ENCODE measurements at regions not wholly inside any gene's neighbourhood (a gene's known extent, or its start where the extent isn't known, plus 50 kb on each side); places are given as distances from the start of the nearest gene placed in this dataset.

DNA sequence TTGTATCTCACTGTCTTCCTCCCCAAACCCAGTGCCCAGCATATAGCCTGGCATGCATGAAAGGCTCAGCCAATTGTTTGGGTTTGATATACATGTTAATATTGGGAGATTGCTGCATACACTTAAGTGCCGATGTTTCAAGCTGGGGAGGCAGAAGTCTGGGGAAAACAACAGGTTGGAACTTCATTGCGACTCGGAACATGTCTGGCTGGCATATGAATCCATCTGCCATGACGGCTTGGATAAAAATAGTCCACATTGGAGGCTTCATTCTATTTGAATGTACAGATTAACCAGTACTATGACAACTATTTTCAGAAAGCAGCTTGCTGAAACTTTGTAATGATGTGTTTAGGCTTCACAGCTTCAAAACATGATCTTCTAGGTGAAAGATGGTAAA is 261.0 kb downstream of the CDH26 start:
- TF ChIP-seq, protein P1, sequence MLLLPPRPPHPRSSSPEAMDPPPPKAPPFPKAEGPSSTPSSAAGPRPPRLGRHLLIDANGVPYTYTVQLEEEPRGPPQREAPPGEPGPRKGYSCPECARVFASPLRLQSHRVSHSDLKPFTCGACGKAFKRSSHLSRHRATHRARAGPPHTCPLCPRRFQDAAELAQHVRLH (tag by site-specific recombination; IDR thresholded peaks at IDR 0.05) = no peak
- no peak for TF ChIP-seq ZSCAN30 (tag by site-specific recombination; IDR thresholded peaks at IDR 0.05)
- Histone ChIP-seq H3K4me1 (ENCODE audit: control insufficient read depth, insufficient read depth, low read length) (no peaks in the 10 kb centered on the region), H3K27ac (ENCODE audit: extremely low read depth, low read depth, low read length) (no peak overlapping the region), H3K36me3 (ENCODE audit: control insufficient read depth in 2 of 2, insufficient read depth in 1 of 2, low read length in 2 of 2) (no peaks in the 10 kb centered on the region), H3K4me3 (ENCODE audit: low read depth, low read length) (no peak overlapping the region), H3K9me3 (ENCODE audit: control insufficient read depth, insufficient read depth, low read depth, low read length) (no peaks in the 10 kb centered on the region)
- ChIA-PET POLR2A (no interaction called here), CTCF (interaction anchor here (1.7 kb wide), 1 partner anchor 9 kb away, joined by 6 read pairs; no protein-coding TSS in a partner anchor)

DNA sequence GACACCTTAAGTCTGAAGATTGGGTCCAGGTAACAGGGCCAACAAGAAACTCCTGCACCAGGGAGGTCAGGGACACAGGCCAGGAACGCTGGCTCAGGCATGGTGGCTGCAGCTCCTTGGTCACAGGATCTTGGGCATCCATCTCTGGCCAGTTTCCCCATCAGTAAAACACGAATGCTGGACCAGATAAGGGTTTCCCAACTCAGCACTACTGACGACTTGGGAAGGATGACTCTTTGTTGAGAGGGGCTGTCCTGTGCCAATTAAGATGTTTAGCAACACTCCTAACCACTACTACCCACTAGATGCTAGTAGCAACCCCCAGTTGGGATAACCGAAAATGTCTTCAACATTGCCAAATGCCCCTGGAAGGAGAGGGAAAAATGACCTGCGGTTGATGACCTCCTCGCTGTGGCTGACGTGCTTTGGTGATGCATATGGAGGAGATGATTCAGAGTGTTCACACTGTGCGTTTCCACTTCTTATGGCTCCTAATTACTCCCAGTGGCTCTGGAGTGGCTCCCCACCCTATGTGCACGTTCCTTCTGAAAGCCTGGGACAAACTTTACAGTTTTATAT is 261.9 kb downstream of the CDH26 start:
- no peak for TF ChIP-seq ZNF792 (tag by site-specific recombination; IDR thresholded peaks at IDR 0.05)
- TF ChIP-seq, protein P2, sequence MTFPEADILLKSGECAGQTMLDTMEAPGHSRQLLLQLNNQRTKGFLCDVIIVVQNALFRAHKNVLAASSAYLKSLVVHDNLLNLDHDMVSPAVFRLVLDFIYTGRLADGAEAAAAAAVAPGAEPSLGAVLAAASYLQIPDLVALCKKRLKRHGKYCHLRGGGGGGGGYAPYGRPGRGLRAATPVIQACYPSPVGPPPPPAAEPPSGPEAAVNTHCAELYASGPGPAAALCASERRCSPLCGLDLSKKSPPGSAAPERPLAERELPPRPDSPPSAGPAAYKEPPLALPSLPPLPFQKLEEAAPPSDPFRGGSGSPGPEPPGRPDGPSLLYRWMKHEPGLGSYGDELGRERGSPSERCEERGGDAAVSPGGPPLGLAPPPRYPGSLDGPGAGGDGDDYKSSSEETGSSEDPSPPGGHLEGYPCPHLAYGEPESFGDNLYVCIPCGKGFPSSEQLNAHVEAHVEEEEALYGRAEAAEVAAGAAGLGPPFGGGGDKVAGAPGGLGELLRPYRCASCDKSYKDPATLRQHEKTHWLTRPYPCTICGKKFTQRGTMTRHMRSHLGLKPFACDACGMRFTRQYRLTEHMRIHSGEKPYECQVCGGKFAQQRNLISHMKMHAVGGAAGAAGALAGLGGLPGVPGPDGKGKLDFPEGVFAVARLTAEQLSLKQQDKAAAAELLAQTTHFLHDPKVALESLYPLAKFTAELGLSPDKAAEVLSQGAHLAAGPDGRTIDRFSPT (tag by site-specific recombination; IDR thresholded peaks at IDR 0.05) = no peak; the same call in 1 of the 2 replicates
- no peak for TF ChIP-seq ZNF292 (tag by site-specific recombination; IDR thresholded peaks at IDR 0.05; ENCODE audit: borderline replicate concordance, low read depth)
- no peak for TF ChIP-seq ZNF132 (tag by site-specific recombination; IDR thresholded peaks at IDR 0.05; ENCODE audit: borderline replicate concordance)
- no peak for TF ChIP-seq ZNF514 (tag by site-specific recombination; IDR thresholded peaks at IDR 0.05)
- no peak for TF ChIP-seq ZNF37A (tag by site-specific recombination; IDR thresholded peaks at IDR 0.05)
- TF ChIP-seq, protein P3, sequence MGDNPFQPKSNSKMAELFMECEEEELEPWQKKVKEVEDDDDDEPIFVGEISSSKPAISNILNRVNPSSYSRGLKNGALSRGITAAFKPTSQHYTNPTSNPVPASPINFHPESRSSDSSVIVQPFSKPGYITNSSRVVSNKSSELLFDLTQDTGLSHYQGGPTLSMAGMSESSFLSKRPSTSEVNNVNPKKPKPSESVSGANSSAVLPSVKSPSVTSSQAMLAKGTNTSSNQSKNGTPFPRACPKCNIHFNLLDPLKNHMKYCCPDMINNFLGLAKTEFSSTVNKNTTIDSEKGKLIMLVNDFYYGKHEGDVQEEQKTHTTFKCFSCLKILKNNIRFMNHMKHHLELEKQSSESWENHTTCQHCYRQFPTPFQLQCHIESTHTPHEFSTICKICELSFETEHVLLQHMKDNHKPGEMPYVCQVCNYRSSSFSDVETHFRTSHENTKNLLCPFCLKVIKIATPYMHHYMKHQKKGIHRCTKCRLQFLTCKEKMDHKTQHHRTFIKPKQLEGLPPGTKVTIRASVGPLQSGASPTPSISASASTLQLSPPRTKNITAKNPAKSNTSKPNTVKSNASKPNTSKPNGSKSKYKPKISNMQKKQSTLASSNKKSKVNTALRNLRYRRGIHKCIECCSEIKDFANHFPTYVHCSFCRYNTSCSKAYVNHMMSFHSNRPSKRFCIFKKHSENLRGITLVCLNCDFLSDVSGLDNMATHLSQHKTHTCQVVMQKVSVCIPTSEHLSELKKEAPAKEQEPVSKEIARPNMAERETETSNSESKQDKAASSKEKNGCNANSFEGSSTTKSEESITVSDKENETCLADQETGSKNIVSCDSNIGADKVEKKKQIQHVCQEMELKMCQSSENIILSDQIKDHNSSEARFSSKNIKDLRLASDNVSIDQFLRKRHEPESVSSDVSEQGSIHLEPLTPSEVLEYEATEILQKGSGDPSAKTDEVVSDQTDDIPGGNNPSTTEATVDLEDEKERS (tag by site-specific recombination; IDR thresholded peaks at IDR 0.05) = no peak
- no peak for TF ChIP-seq ZNF416 (tag by site-specific recombination; IDR thresholded peaks at IDR 0.05)
- no peak for TF ChIP-seq ZNF600 (tag by site-specific recombination; IDR thresholded peaks at IDR 0.05)
- TF ChIP-seq, protein P4, sequence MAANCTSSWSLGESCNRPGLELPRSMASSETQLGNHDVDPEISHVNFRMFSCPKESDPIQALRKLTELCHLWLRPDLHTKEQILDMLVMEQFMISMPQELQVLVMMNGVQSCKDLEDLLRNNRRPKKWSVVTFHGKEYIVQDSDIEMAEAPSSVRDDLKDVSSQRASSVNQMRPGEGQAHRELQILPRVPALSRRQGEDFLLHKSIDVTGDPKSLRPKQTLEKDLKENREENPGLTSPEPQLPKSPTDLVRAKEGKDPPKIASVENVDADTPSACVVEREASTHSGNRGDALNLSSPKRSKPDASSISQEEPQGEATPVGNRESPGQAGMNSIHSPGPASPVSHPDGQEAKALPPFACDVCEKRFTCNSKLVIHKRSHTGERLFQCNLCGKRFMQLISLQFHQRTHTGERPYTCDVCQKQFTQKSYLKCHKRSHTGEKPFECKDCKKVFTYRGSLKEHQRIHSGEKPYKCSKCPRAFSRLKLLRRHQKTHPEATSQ (tag by site-specific recombination; IDR thresholded peaks at IDR 0.05) = no peak
- TF ChIP-seq ZNF626 (tag by site-specific recombination; IDR thresholded peaks at IDR 0.05) = no peak
- no peak for TF ChIP-seq ZSCAN16 (tag by site-specific recombination; IDR thresholded peaks at IDR 0.05)
- TF ChIP-seq, protein P5, sequence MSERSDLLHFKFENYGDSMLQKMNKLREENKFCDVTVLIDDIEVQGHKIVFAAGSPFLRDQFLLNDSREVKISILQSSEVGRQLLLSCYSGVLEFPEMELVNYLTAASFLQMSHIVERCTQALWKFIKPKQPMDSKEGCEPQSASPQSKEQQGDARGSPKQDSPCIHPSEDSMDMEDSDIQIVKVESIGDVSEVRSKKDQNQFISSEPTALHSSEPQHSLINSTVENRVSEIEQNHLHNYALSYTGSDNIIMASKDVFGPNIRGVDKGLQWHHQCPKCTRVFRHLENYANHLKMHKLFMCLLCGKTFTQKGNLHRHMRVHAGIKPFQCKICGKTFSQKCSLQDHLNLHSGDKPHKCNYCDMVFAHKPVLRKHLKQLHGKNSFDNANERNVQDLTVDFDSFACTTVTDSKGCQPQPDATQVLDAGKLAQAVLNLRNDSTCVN (tag by site-specific recombination; optimal IDR thresholded peaks at IDR 0.05) = no peak
- no peak for TF ChIP-seq ZNF24 (tag by site-specific recombination; IDR thresholded peaks at IDR 0.05)
- no peak for TF ChIP-seq ZNF274 (IDR thresholded peaks at IDR 0.05; ENCODE audit: low read length)
- no peak for TF ChIP-seq ZNF274 (tag by site-specific recombination; IDR thresholded peaks at IDR 0.05; ENCODE audit: borderline replicate concordance)
- TF ChIP-seq ZNF214 (tag by site-specific recombination; IDR thresholded peaks at IDR 0.05; ENCODE audit: borderline replicate concordance) = no peak
- TF ChIP-seq, protein P6, sequence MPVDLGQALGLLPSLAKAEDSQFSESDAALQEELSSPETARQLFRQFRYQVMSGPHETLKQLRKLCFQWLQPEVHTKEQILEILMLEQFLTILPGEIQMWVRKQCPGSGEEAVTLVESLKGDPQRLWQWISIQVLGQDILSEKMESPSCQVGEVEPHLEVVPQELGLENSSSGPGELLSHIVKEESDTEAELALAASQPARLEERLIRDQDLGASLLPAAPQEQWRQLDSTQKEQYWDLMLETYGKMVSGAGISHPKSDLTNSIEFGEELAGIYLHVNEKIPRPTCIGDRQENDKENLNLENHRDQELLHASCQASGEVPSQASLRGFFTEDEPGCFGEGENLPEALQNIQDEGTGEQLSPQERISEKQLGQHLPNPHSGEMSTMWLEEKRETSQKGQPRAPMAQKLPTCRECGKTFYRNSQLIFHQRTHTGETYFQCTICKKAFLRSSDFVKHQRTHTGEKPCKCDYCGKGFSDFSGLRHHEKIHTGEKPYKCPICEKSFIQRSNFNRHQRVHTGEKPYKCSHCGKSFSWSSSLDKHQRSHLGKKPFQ (tag by site-specific recombination; IDR thresholded peaks at IDR 0.05) = no peak
- TF ChIP-seq IKZF3 (tag by site-specific recombination; IDR thresholded peaks at IDR 0.05) = no peak
- TF ChIP-seq ZFHX2 (tag by site-specific recombination; conservative IDR thresholded peaks at IDR 0.05) = no peak
- CTCF ChIA-PET = interaction anchor here (1.7 kb wide), 1 partner anchor 10 kb away, joined by 6 read pairs; no protein-coding TSS in a partner anchor
- H3K36me3 ChIP-seq (ENCODE audit: control insufficient read depth in 2 of 2, insufficient read depth in 1 of 2, low read length in 2 of 2) = no peaks in the 10 kb centered on the region

More for the DNA sequence above, 261.9 kb downstream of the CDH26 start:
- H3K4me1 ChIP-seq (ENCODE audit: control insufficient read depth, insufficient read depth, low read length) = no peaks in the 10 kb centered on the region
- no peaks in the 10 kb centered on the region for H3K9me3 ChIP-seq (ENCODE audit: control insufficient read depth, insufficient read depth, low read depth, low read length)
- H3K4me3 ChIP-seq (ENCODE audit: low read depth, low read length) = no peak overlapping the region
- H3K27ac ChIP-seq (ENCODE audit: extremely low read depth, low read depth, low read length) = no peak overlapping the region
- POLR2A ChIA-PET = no interaction called here

Measured in HEK293 (cell line).